IMR-90 (cell line): ENCODE measurements at regions not wholly inside any gene's neighbourhood (a gene's known extent, or its start where the extent isn't known, plus 50 kb on each side); places are given as distances from the start of the nearest gene placed in this dataset.

Experiments
- ATAC-seq: fragments of 200-7000 bp; cut with Tn5 transposase; 2 replicates; pipeline ENCODE4 v1.9.1; 2020; ENCODE audit warnings: low read depth, mild to moderate bottlenecking, moderate library complexity
- BruUV-seq: library from RNA; stranded (reverse); fragments of 400-500 nt; replicated peaks from 2 replicates; lab custom pipeline; 2021; lab: Mats Ljungman, UMichigan
- CTCF ChIA-PET: fragments of 300-600 bp; formaldehyde crosslinking; extraction: SDS; loops from one replicate; lab custom pipeline; 2021; ENCODE audit warnings: antibody characterized with exemption; lab: Yijun Ruan, JAX
- POLR2A ChIA-PET: fragments of 300-600 bp; sonication (Branson Sonifier 250); formaldehyde crosslinking; loops from one replicate; lab custom pipeline; 2022; ENCODE audit warnings: antibody characterized with exemption; ENCODE audit not compliant: unreplicated experiment; lab: Charles Lee
- DNase-seq: peaks from one replicate; pipeline ENCODE4 v3.0.0; 2013
- H2AFZ ChIP-seq: replicated peaks from 2 replicates; pipeline ENCODE3; 2013; ENCODE audit warnings: low read length, mild to moderate bottlenecking; ENCODE audit not compliant: poor library complexity
- H2AK5ac ChIP-seq: 2 replicates; pipeline ENCODE4 v1.6.1; 2013; ENCODE audit warnings: low read depth, low read length, inconsistent platforms
- H2AK9ac ChIP-seq: replicated peaks from 2 replicates; pipeline ENCODE3; 2013; ENCODE audit warnings: mild to moderate bottlenecking, low read depth, low read length, moderate library complexity; ENCODE audit not compliant: poor library complexity
- H2BK120ac ChIP-seq: 2 replicates; pipeline ENCODE4 v1.6.1; 2013; ENCODE audit warnings: low read depth, low read length, inconsistent platforms
- H2BK15ac ChIP-seq: 3 replicates; pipeline ENCODE4 v1.6.1; 2013; ENCODE audit warnings: low read depth, low read length, inconsistent platforms
- H2BK20ac ChIP-seq: 2 replicates; pipeline ENCODE4 v1.6.1; 2013; ENCODE audit warnings: low read depth, mild to moderate bottlenecking, inconsistent platforms, low read length, moderate library complexity
- H2BK5ac ChIP-seq: 2 replicates; pipeline ENCODE4 v1.6.1; 2013; ENCODE audit warnings: mild to moderate bottlenecking, low read depth, low read length, inconsistent platforms; ENCODE audit not compliant: poor library complexity, severe bottlenecking
- H3K14ac ChIP-seq: replicated peaks from 2 replicates; pipeline ENCODE4 v1.6.1; 2013; ENCODE audit warnings: low read depth, low read length, inconsistent platforms
- H3K18ac ChIP-seq: 2 replicates; pipeline ENCODE4 v1.6.1; 2013; ENCODE audit warnings: low read depth, low read length, control low read depth
- H3K23ac ChIP-seq: 2 replicates; pipeline ENCODE4 v1.6.1; 2013; ENCODE audit warnings: low read depth, low read length, inconsistent platforms
- H3K27ac ChIP-seq: 2 replicates; pipeline ENCODE4 v1.5.1; 2013; ENCODE audit warnings: mild to moderate bottlenecking, control low read depth, low read length; ENCODE audit not compliant: insufficient read depth
- H3K27me3 ChIP-seq: 2 replicates; pipeline ENCODE4 v1.6.1; 2013; ENCODE audit warnings: low read length; ENCODE audit not compliant: control insufficient read depth, insufficient read depth
- H3K36me3 ChIP-seq: 2 replicates; pipeline ENCODE4 v1.6.1; 2013; ENCODE audit warnings: low read length, mixed read lengths; ENCODE audit not compliant: control insufficient read depth, insufficient read depth
- H3K4ac ChIP-seq: 2 replicates; pipeline ENCODE4 v1.6.1; 2013; ENCODE audit warnings: low read depth, low read length, inconsistent platforms
- H3K4me1 ChIP-seq: 2 replicates; pipeline ENCODE4 v1.6.1; 2013; ENCODE audit warnings: low read length, mixed read lengths; ENCODE audit not compliant: control insufficient read depth, insufficient read depth
- H3K4me2 ChIP-seq: 2 replicates; pipeline ENCODE4 v1.6.1; 2013; ENCODE audit warnings: low read depth, mild to moderate bottlenecking, control low read depth, low read length, moderate library complexity
- H3K4me3 ChIP-seq: 2 replicates; pipeline ENCODE4 v1.5.1; 2013; ENCODE audit warnings: low read depth, mild to moderate bottlenecking, control low read depth, low read length, moderate library complexity; ENCODE audit not compliant: insufficient read depth
- H3K56ac ChIP-seq: 2 replicates; pipeline ENCODE4 v1.6.1; 2013; ENCODE audit warnings: low read length, inconsistent platforms; ENCODE audit not compliant: insufficient read depth; ENCODE audit errors: extremely low read depth
- H3K79me1 ChIP-seq, 2 experiments: 2 replicates each; pipeline ENCODE4 v1.6.1; 2013; ENCODE audit warnings: low read length in 2 of 2, inconsistent platforms in 1 of 2, low read depth in 1 of 2
- H3K9ac ChIP-seq: 2 replicates; pipeline ENCODE4 v1.6.1; 2013; ENCODE audit warnings: low read depth, low read length, control low read depth
- H3K9me1 ChIP-seq: 2 replicates; pipeline ENCODE4 v1.6.1; 2013; ENCODE audit warnings: low read length, inconsistent platforms; ENCODE audit not compliant: insufficient read depth
- H3K9me3 ChIP-seq: 2 replicates; pipeline ENCODE4 v1.6.1; 2013; ENCODE audit warnings: low read length; ENCODE audit not compliant: control insufficient read depth, insufficient read depth
- H4K20me1 ChIP-seq: 2 replicates; pipeline ENCODE4 v1.6.1; 2013; ENCODE audit warnings: low read length, inconsistent platforms; ENCODE audit not compliant: insufficient read depth
- H4K5ac ChIP-seq: 2 replicates; pipeline ENCODE4 v1.6.1; 2013; ENCODE audit warnings: mild to moderate bottlenecking, low read depth, low read length, control low read depth
- H4K8ac ChIP-seq, 2 experiments: 2 replicates each; pipeline ENCODE4 v1.6.1; 2013; ENCODE audit warnings: low read depth in 2 of 2, low read length in 2 of 2, control low read depth in 1 of 2, inconsistent platforms in 1 of 2
- H4K91ac ChIP-seq: 2 replicates; pipeline ENCODE4 v1.6.1; 2013; ENCODE audit warnings: low read depth, low read length, inconsistent platforms; ENCODE audit not compliant: insufficient read depth
- CEBPB ChIP-seq: IDR thresholded peaks from 2 replicates; pipeline ENCODE4 v1.6.1; 2012; ENCODE audit warnings: low read depth, low read length, improper control_type of control experiment
- MXI1 ChIP-seq: IDR thresholded peaks from 2 replicates; pipeline ENCODE4 v1.6.1; 2012; ENCODE audit warnings: low read depth, mild to moderate bottlenecking, low read length, moderate library complexity, borderline replicate concordance
- RAD21 ChIP-seq: IDR thresholded peaks from 2 replicates; pipeline ENCODE4 v1.6.1; 2012; ENCODE audit warnings: low read length, improper control_type of control experiment
- RCOR1 ChIP-seq: IDR thresholded peaks from 2 replicates; pipeline ENCODE4 v1.6.1; 2012; ENCODE audit warnings: mild to moderate bottlenecking, low read length, improper control_type of control experiment; ENCODE audit not compliant: insufficient replicate concordance
- WGBS, 2 experiments: methylation state at CpG; one replicate each; pipeline versions ENCODE4 v1.1.5 to v1.1.7; 2013; ENCODE audit warnings: missing lambda C conversion rate in 2 of 2; ENCODE audit not compliant: insufficient read length in 1 of 2; ENCODE audit errors: extremely low coverage in 2 of 2; 5-methylcytosine and 5-hydroxymethylcytosine counted together
- dilution Hi-C: fragments of 300-500 bp; cut with HindIII; formaldehyde crosslinking; loops from one replicate; pipeline ENCODE4 v1.14.3; 2018; ENCODE audit warnings: low sequenced_read_pairs; ENCODE audit not compliant: unreplicated experiment
- in situ Hi-C: fragments of 300-500 bp; cut with MboI; formaldehyde crosslinking; loops from 3 replicates; pipeline ENCODE4 v1.14.3; 2019; ENCODE audit warnings: low sequenced_read_pairs, inconsistent platforms, mixed read lengths
- intact Hi-C: fragments of 100-400 bp; cut with micrococcal nuclease; formaldehyde crosslinking; loops from 2 replicates; pipeline ENCODE4 v1.10.0; 2022

DNA sequence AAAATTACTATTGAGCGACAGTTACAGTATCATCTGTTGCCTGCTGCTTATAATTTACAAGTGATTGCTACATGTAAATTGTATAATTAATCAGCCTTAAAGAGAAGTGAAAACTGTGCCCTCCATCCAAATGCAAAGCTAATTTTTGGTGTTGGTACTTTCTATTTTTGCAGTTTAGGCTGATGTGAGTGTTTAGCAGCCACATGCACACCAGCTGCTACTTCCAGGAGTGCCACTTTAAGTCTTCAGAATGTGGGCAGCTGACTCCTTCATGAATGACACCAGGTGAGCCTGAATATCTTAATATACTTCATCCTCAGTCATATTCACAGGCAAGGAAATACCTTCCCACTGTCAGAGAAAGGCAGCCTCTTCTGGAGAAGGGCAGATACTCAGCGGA is 149.8 kb upstream of the RASGEF1B start:
- intact Hi-C loops, result no loop called here
- dilution Hi-C loops, result no loop called here
- no peak overlapping the region for H4K5ac ChIP-seq
- H3K27me3 ChIP-seq, result no peaks in the 10 kb centered on the region
- no peak overlapping the region for H2BK15ac ChIP-seq
- in situ Hi-C loops, result no loop called here
- H3K18ac ChIP-seq, result no peak overlapping the region
- no peak overlapping the region for H3K56ac ChIP-seq
- no peaks in the 10 kb centered on the region for H3K79me1 ChIP-seq
- H4K91ac ChIP-seq, result no peak overlapping the region
- DNase-seq (no peak), ATAC-seq (no peak)
- no peak overlapping the region for H3K4me2 ChIP-seq
- H3K9me3 ChIP-seq, result no peaks in the 10 kb centered on the region
- H3K14ac ChIP-seq, result no peak overlapping the region
- H3K4me1 ChIP-seq, result no peaks in the 10 kb centered on the region
- H4K20me1 ChIP-seq, result no peaks in the 10 kb centered on the region
- no peak overlapping the region for H2AFZ ChIP-seq
- H3K9ac ChIP-seq, result no peak overlapping the region
- no peak overlapping the region for H2AK9ac ChIP-seq
- no CpG with 5 or more reads among the region's 2 CpGs for WGBS, 2 experiments
- H2BK5ac ChIP-seq, result no peak overlapping the region
- no peak overlapping the region for H2BK20ac ChIP-seq
- ChIA-PET POLR2A (no interaction called here), CTCF (interaction anchor here (0.6 to 0.8 kb wide), 2 partner anchors 24 to 198 kb away, joined by 3 to 10 read pairs; no protein-coding TSS in a partner anchor)
- no TSS peak for BruUV-seq
- H3K4me3 ChIP-seq, result no peak overlapping the region
- TF ChIP-seq RAD21 (no peak), RCOR1 (no peak), MXI1 (no peak), CEBPB (no peak)
- no peaks in the 10 kb centered on the region for H3K9me1 ChIP-seq
- no peak overlapping the region for H3K27ac ChIP-seq
- no peak overlapping the region for H2BK120ac ChIP-seq
- no peak overlapping the region for H3K23ac ChIP-seq
- no peak overlapping the region for H3K4ac ChIP-seq
- no peak overlapping the region for H4K8ac ChIP-seq
- H3K36me3 ChIP-seq, result no peaks in the 10 kb centered on the region
- no peak overlapping the region for H2AK5ac ChIP-seq
